Spleen (tissue), 7 donors: ENCODE measurements at regions not wholly inside any gene's neighbourhood (a gene's known extent, or its start where the extent isn't known, plus 50 kb on each side); places are given as distances from the start of the nearest gene placed in this dataset.

Source experiments
- CTCF ChIP-seq, 11 experiments: fragments of 200-600 bp in 7 of 11; fragments of 450-650 bp in 4 of 11; sonication (generic) in 4 of 11; IDR thresholded peaks in 8 of 11; conservative IDR thresholded peaks in 3 of 11; 1 replicate in 7 of 11; 2 replicates in 4 of 11; pipeline versions ENCODE4 v1.4.0 to v1.8.0; 2016 to 2021; ENCODE audit warnings: antibody characterized with exemption in 11 of 11, inconsistent platforms in 4 of 11, mild to moderate bottlenecking in 1 of 11
- POLR2A ChIP-seq, 3 donors: fragments of 450-650 bp; IDR thresholded peaks; one replicate each; pipeline ENCODE4 v1.5.1; 2017; ENCODE audit warnings: antibody characterized with exemption in 3 of 3, mild to moderate bottlenecking in 1 of 3
- POLR2AphosphoS5 ChIP-seq, 3 donors: sonication (generic); formaldehyde crosslinking; IDR thresholded peaks; one replicate each; pipeline ENCODE4 v1.5.1; 2017; ENCODE audit warnings: antibody characterized with exemption in 3 of 3
- donor health status: DM: no; HTN: no; CAD: no; lungs with moderate emphysema.
- donor health status: DM: no; HTN: no; CAD: no.
- donor health status: DM: no; HTN: no; CAD: no.

DNA sequence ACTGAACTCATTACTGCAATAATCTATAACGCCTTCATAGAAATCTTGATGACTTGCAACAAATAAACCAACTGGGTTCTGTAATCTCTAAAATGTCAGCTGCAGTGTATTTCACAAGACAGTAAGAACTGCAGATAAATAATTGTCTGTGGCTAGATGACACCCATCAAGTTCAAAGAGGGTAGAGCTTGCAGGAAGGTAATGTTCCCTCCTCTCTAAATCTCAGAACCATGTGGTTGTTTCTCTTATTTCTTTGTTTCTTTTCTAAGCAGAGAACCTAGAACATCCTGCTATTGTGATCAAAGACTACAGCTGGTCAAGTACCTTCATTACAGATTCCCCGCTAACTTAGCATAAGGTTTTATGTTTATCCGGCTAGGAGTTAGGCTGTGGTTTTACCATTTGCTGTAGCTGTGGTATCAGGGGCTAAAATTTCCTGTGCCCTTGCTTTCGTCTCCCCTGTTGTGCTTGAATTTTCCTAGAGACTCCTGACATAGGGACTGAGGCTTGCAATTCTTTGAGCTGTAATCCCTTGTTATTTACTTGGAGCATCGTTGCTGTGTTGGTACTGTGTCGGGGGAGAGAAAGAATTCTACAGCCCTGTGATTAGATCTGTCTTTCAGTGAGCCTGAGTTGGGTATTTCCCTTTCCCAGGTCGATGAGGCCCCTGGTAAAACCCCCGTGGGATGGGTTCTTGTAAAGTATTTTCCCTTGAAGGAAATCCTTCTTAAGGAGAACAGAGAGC is 253.1 kb upstream of the BTG1 start:
- peak in 1 of 3 donors; percentile 1 for TF ChIP-seq POLR2A (IDR thresholded peaks at IDR 0.05)
- peak in 1 of 3 donors; percentile 56 for TF ChIP-seq POLR2AphosphoS5 (IDR thresholded peaks at IDR 0.05)
- TF ChIP-seq CTCF (IDR thresholded peaks at IDR 0.05 in 8 of 11, conservative IDR thresholded peaks at IDR 0.05 in 3 of 11), result no peak
